Trophoblast cell (in vitro differentiated cells and primary cell): ENCODE measurements at regions not wholly inside any gene's neighbourhood (a gene's known extent, or its start where the extent isn't known, plus 50 kb on each side); places are given as distances from the start of the nearest gene placed in this dataset.

ENCODE experiments used
- DNase-seq, 2 donors: peaks; one replicate each; pipeline ENCODE4 v3.0.0-alpha.2; 2016
- H2AFZ ChIP-seq: 2 replicates; pipeline ENCODE4 v1.6.1; 2013; ENCODE audit warnings: low read length, moderate library complexity, mild to moderate bottlenecking; ENCODE audit not compliant: insufficient read depth, poor library complexity
- H2AK5ac ChIP-seq: 2 replicates; pipeline ENCODE4 v1.6.1; 2013; ENCODE audit warnings: mild to moderate bottlenecking, low read length
- H2BK120ac ChIP-seq: 2 replicates; pipeline ENCODE4 v1.6.1; 2013; ENCODE audit warnings: low read length, mild to moderate bottlenecking, moderate library complexity; ENCODE audit not compliant: insufficient read depth, poor library complexity
- H2BK12ac ChIP-seq: 2 replicates; pipeline ENCODE4 v1.6.1; 2013; ENCODE audit warnings: mild to moderate bottlenecking, low read length, moderate library complexity
- H2BK5ac ChIP-seq: 2 replicates; pipeline ENCODE4 v1.6.1; 2013; ENCODE audit warnings: low read length, low read depth, moderate library complexity, mild to moderate bottlenecking; ENCODE audit not compliant: poor library complexity
- H3K14ac ChIP-seq: 2 replicates; pipeline ENCODE4 v1.6.1; 2013; ENCODE audit warnings: mild to moderate bottlenecking, low read length
- H3K18ac ChIP-seq: 2 replicates; pipeline ENCODE4 v1.6.1; 2013; ENCODE audit warnings: mild to moderate bottlenecking, low read length
- H3K23ac ChIP-seq: 2 replicates; pipeline ENCODE4 v1.6.1; 2013; ENCODE audit warnings: low read length
- H3K27ac ChIP-seq: 2 replicates; pipeline ENCODE4 v1.5.1; 2013; ENCODE audit warnings: low read depth, mild to moderate bottlenecking, inconsistent platforms, low read length, moderate library complexity
- H3K27me3 ChIP-seq: 2 replicates; pipeline ENCODE4 v1.6.1; 2013; ENCODE audit warnings: inconsistent platforms, mild to moderate bottlenecking, low read length, moderate library complexity; ENCODE audit not compliant: insufficient read depth
- H3K36me3 ChIP-seq, 2 experiments: 1 replicate in 1 of 2; 2 replicates in 1 of 2; pipeline ENCODE4 v1.6.1; 2013; ENCODE audit warnings: low read length in 2 of 2, mild to moderate bottlenecking in 2 of 2, moderate library complexity in 1 of 2; ENCODE audit not compliant: insufficient read depth in 2 of 2, control insufficient read depth in 1 of 2
- H3K4ac ChIP-seq: 2 replicates; pipeline ENCODE4 v1.6.1; 2013; ENCODE audit warnings: low read depth, mild to moderate bottlenecking, low read length, moderate library complexity
- H3K4me1 ChIP-seq, 2 experiments: 1 replicate in 1 of 2; 2 replicates in 1 of 2; pipeline ENCODE4 v1.6.1; 2013; ENCODE audit warnings: low read length in 2 of 2, mild to moderate bottlenecking in 2 of 2, moderate library complexity in 1 of 2; ENCODE audit not compliant: insufficient read depth in 2 of 2, control insufficient read depth in 1 of 2
- H3K4me2 ChIP-seq: 2 replicates; pipeline ENCODE4 v1.6.1; 2013; ENCODE audit warnings: inconsistent platforms, mild to moderate bottlenecking, low read length, moderate library complexity
- H3K4me3 ChIP-seq: 2 replicates; pipeline ENCODE4 v1.5.1; 2013; ENCODE audit warnings: mild to moderate bottlenecking, low read depth, low read length, inconsistent platforms
- H3K79me1 ChIP-seq: one replicate; pipeline ENCODE4 v1.6.1; 2013; ENCODE audit warnings: low read length
- H3K79me2 ChIP-seq: 2 replicates; pipeline ENCODE4 v1.6.1; 2013; ENCODE audit warnings: low read length, mild to moderate bottlenecking; ENCODE audit not compliant: control insufficient read depth, insufficient read depth, poor library complexity
- H3K9ac ChIP-seq: 2 replicates; pipeline ENCODE4 v1.6.1; 2013; ENCODE audit warnings: mild to moderate bottlenecking, low read length
- H3K9me3 ChIP-seq: 2 replicates; pipeline ENCODE4 v1.6.1; 2013; ENCODE audit warnings: low read depth, mild to moderate bottlenecking, control low read depth, inconsistent platforms, low read length; ENCODE audit not compliant: insufficient read depth
- H4K12ac ChIP-seq: 2 replicates; pipeline ENCODE4 v1.6.1; 2013; ENCODE audit warnings: low read depth, mild to moderate bottlenecking, low read length, moderate library complexity
- H4K8ac ChIP-seq: 2 replicates; pipeline ENCODE4 v1.6.1; 2013; ENCODE audit warnings: low read depth, mild to moderate bottlenecking, low read length, moderate library complexity
- H4K91ac ChIP-seq: one replicate; pipeline ENCODE4 v1.6.1; 2013; ENCODE audit warnings: low read depth, mild to moderate bottlenecking, low read length, moderate library complexity
- WGBS: extraction: QIAGEN DNeasy Blood & Tissue Kit; methylation state at CpG from one replicate; pipeline ENCODE4 v1.1.7; 2013; ENCODE audit warnings: missing lambda C conversion rate; ENCODE audit not compliant: insufficient read length, insufficient coverage; ENCODE audit errors: extremely low coverage; 5-methylcytosine and 5-hydroxymethylcytosine counted together

DNA sequence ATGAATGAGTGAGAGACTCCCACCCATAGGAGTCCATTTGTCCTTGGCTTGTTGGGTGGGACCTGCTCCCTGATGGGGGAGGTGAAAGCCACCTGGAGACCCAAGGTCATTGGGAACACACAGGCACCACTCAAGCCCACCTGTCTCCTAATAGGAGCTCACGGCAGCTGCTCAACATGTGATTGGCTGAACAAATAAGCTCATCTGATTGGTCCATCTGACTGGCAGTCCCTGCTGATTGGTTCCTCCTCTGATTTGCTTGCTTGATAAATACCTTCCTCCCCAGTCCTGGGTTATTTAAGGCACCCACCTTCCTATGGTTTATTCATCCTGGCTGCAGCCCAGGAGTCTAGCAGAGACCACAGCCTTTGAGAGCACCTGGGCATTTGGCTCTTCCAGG lies 502.9 kb downstream of the PTPRU start:
- Histone ChIP-seq H3K4me3 (no peak overlapping the region), H3K4me2 (no peak overlapping the region), H3K18ac (no peak overlapping the region), H2BK12ac (no peak overlapping the region), H4K12ac (no peak overlapping the region), H3K27me3 (no peaks in the 10 kb centered on the region), H3K79me1 (no peaks in the 10 kb centered on the region), H3K27ac (no peak overlapping the region), H3K9me3 (no peaks in the 10 kb centered on the region), H3K23ac (no peak overlapping the region), H3K14ac (no peak overlapping the region), H2AFZ (no peak overlapping the region), H2AK5ac (no peak overlapping the region), H3K9ac (no peak overlapping the region), H2BK5ac (no peak overlapping the region), H4K91ac (no peak overlapping the region), H3K36me3 (no peaks in the 10 kb centered on the region), H3K79me2 (no peaks in the 10 kb centered on the region), H4K8ac (no peak overlapping the region), H3K4me1 (no peaks in the 10 kb centered on the region), H3K4ac (no peak overlapping the region), H2BK120ac (no peak overlapping the region)
- DNase-seq, result no peak
- no CpG with 5 or more reads among the region's 1 CpG for WGBS

DNA sequence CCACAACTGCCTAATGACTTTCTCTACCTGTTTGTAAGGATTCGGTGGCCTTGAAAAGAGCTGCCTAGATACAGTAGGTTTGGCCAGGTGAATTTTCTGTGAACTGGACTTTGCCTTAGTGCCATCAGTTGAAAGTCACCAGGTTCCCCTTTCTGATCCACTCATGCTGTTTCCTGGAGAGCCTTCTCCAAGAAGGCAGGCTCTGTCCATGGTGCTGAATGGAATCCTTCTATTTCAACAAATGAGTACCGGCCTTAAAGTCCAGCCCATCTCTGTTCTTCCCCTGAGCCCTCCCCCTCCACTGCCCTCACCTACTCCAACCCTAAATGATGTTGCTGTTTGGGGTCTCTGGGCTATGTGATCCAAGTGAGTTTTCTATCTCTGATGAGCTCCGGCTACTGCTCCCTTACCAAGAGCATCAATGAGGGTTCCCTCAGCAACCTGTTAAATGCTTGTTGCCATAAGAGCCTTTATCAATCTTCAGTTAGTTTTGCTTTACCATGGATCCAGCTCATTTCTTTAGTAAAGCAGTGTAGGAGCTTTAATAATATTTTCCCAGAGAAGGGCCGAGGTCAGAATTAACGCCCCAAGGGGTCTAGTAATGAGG lies 500.4 kb downstream of the PTPRU start:
- Histone ChIP-seq H3K18ac (no peak overlapping the region), H2AK5ac (no peak overlapping the region), H2BK5ac (no peak overlapping the region), H3K27me3 (no peaks in the 10 kb centered on the region), H3K36me3 (no peaks in the 10 kb centered on the region), H3K9ac (no peak overlapping the region), H3K79me2 (no peaks in the 10 kb centered on the region), H4K91ac (no peak overlapping the region), H2BK12ac (no peak overlapping the region), H3K23ac (no peak overlapping the region), H3K79me1 (no peaks in the 10 kb centered on the region), H3K27ac (no peak overlapping the region), H2BK120ac (no peak overlapping the region), H3K4me3 (no peak overlapping the region), H3K14ac (no peak overlapping the region), H2AFZ (no peak overlapping the region), H4K8ac (no peak overlapping the region), H3K4me2 (no peak overlapping the region), H3K4ac (no peak overlapping the region), H3K4me1 (no peaks in the 10 kb centered on the region), H4K12ac (no peak overlapping the region), H3K9me3 (no peaks in the 10 kb centered on the region)
- DNase-seq, result peak; percentile 26 to 76
- WGBS, result no CpG with 5 or more reads among the region's 5 CpGs

DNA sequence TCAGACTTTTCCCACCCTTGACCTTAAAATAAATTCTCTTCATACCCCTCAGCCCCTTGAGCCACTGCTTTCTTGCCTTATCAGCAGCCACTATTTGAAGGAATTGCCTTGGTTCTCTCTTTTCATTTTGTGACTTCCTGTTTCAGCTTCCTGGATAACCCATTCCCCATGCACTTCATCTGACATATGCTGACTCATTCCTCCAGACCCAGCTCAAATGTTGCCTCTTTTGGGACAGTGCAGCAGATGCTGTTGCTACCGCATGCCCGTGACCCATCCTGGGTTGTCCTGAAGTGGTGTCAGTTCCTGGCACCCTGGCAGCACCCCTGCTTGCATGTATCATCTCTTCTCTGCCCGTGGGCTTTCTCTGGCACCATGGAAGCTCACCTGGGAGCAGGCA lies 496.1 kb downstream of the PTPRU start:
- Histone ChIP-seq H3K23ac (no peak overlapping the region), H3K36me3 (no peaks in the 10 kb centered on the region), H3K27me3 (no peaks in the 10 kb centered on the region), H2BK120ac (no peak overlapping the region), H3K18ac (no peak overlapping the region), H3K79me2 (no peaks in the 10 kb centered on the region), H4K8ac (no peak overlapping the region), H3K27ac (no peak overlapping the region), H4K12ac (no peak overlapping the region), H3K9me3 (no peaks in the 10 kb centered on the region), H3K4me3 (no peak overlapping the region), H3K79me1 (no peaks in the 10 kb centered on the region), H4K91ac (no peak overlapping the region), H2AFZ (no peak overlapping the region), H3K14ac (no peak overlapping the region), H2AK5ac (no peak overlapping the region), H3K4me2 (no peak overlapping the region), H3K4ac (no peak overlapping the region), H3K9ac (no peak overlapping the region), H3K4me1 (no peaks in the 10 kb centered on the region), H2BK12ac (no peak overlapping the region), H2BK5ac (no peak overlapping the region)
- no peak for DNase-seq
- no CpG with 5 or more reads among the region's 3 CpGs for WGBS

DNA sequence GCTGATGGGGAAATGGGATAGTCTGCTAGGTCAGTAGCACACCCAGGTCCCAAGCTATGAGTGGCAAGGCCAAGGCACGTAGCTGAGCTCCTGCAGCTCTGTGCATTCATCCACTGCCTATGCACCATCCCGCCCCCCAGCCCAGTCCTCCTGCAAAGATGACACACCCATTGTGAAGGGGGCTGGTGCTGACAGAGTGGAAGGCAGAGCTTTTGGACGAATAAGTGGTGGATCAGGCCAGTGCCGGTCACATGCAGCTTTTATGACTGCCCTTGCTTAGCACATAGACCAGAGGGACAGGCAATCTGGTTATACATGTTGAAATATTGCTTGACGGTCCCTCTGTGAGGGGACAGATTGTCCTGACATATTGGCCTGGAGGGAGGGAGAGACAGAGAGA lies 494.3 kb downstream of the PTPRU start:
- no peak overlapping the region for H4K91ac ChIP-seq
- no peaks in the 10 kb centered on the region for H3K36me3 ChIP-seq
- no peaks in the 10 kb centered on the region for H3K4me1 ChIP-seq
- H3K9me3 ChIP-seq, result peaks cover 2% of the 10 kb centered on the region
- H3K18ac ChIP-seq, result no peak overlapping the region
- no peak overlapping the region for H4K8ac ChIP-seq
- no peak overlapping the region for H2BK120ac ChIP-seq
- H3K9ac ChIP-seq, result no peak overlapping the region
- no peak overlapping the region for H3K4me2 ChIP-seq
- no peak overlapping the region for H3K23ac ChIP-seq
- H4K12ac ChIP-seq, result no peak overlapping the region
- no peak overlapping the region for H3K14ac ChIP-seq
- no peak overlapping the region for H2BK12ac ChIP-seq
- H3K27me3 ChIP-seq, result no peaks in the 10 kb centered on the region
- no CpG with 5 or more reads among the region's 5 CpGs for WGBS
- no peak overlapping the region for H3K4ac ChIP-seq
- no peak overlapping the region for H3K4me3 ChIP-seq
- H2AFZ ChIP-seq, result no peak overlapping the region
- DNase-seq, result no peak
- H3K27ac ChIP-seq, result no peak overlapping the region
- H3K79me2 ChIP-seq, result no peaks in the 10 kb centered on the region
- no peaks in the 10 kb centered on the region for H3K79me1 ChIP-seq
- H2BK5ac ChIP-seq, result no peak overlapping the region
- no peak overlapping the region for H2AK5ac ChIP-seq
